PFSK-1 (cell line): ENCODE measurements at regions not wholly inside any gene's neighbourhood (a gene's known extent, or its start where the extent isn't known, plus 50 kb on each side); places are given as distances from the start of the nearest gene placed in this dataset.

Experiments
- FOXP2 ChIP-seq: optimal IDR thresholded peaks from 2 replicates; pipeline ENCODE3; 2011; ENCODE audit warnings: borderline replicate concordance, control low read depth, inconsistent platforms; ENCODE audit not compliant: insufficient read depth; ENCODE audit errors: extremely low read length, extremely low read depth
- POLR2AphosphoS5 ChIP-seq: IDR thresholded peaks from 2 replicates; pipeline ENCODE4 v1.6.1; 2012; ENCODE audit warnings: low read depth, mild to moderate bottlenecking, control low read depth, low read length, moderate library complexity
- REST ChIP-seq, 2 experiments: IDR thresholded peaks; 2 replicates each; pipeline versions ENCODE4 v1.6.1 to v1.8.0; 2011 to 2012; ENCODE audit warnings: low read depth in 2 of 2, low read length in 2 of 2, control low read depth in 1 of 2, inconsistent platforms in 1 of 2, mild to moderate bottlenecking in 1 of 2, moderate library complexity in 1 of 2; ENCODE audit not compliant: insufficient read depth in 1 of 2
- SIN3A ChIP-seq: IDR thresholded peaks from 2 replicates; pipeline ENCODE4 v1.6.1; 2012; ENCODE audit warnings: mild to moderate bottlenecking, low read length, moderate library complexity, borderline replicate concordance; ENCODE audit not compliant: insufficient read depth
- TAF1 ChIP-seq: IDR thresholded peaks from 2 replicates; pipeline ENCODE4 v1.6.1; 2012; ENCODE audit warnings: low read length, control low read depth, borderline replicate concordance; ENCODE audit not compliant: insufficient read depth

DNA sequence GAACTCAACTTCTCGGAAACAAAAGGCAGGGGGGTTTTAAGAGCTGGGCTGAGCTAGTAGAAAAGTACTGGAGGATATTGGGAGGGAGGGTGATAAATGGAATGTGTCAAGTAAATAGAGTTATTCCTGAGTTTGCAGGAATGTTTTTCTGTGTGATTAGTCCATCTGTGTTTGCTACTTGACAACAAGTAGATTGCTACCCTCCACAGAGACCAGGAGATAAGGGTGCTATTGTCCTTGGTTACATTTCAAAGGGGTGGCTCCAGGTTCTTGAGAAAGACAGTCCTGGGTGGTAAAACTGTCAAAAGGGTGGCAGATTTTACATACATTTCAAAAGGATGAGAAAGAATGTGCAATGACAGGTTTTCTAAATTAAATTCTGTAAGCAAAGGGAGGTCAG is 181.2 kb upstream of the PPP3CA start:
- TF ChIP-seq FOXP2 (no peak), SIN3A (no peak), POLR2AphosphoS5 (no peak), TAF1 (no peak), REST (IDR thresholded peaks at IDR 0.05; ENCODE audit: insufficient read depth in 1 of 2, low read depth in 2 of 2, low read length in 2 of 2) (no peak)

- TF ChIP-seq SIN3A (no peak), REST (IDR thresholded peaks at IDR 0.05; ENCODE audit: insufficient read depth in 1 of 2, low read depth in 2 of 2, low read length in 2 of 2) (no peak), FOXP2 (no peak), TAF1 (no peak), POLR2AphosphoS5 (no peak)
Measured at GRCh38 chr4:101527188-101527587, 179.9 kb upstream of the PPP3CA start.

DNA sequence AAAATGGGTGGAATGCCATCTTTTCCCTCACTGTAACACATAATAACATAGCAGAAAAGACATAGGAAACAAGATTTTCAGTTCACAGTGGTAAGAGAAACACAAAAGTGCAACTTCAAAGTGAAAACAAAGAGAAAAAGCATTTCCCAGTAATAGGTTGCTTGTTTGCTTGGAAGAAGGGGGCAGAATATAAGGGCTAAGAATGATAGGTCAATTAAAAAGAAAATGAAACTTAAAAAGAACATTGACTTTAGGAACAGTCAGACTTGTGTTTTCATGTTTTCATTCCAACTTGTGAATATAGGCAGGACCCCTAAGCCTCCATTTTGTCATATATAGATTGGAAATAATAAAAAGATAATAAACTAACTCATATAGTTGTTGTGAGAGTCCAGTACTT is 168.2 kb upstream of the PPP3CA start:
- TF ChIP-seq POLR2AphosphoS5: no peak
- TF ChIP-seq FOXP2: no peak
- no peak for TF ChIP-seq TAF1
- no peak for TF ChIP-seq SIN3A
- no peak for TF ChIP-seq REST (IDR thresholded peaks at IDR 0.05; ENCODE audit: insufficient read depth in 1 of 2, low read depth in 2 of 2, low read length in 2 of 2)

GRCh38 chr4:101515099-101515498 is 167.8 kb upstream of the PPP3CA start:
- TF ChIP-seq FOXP2 (no peak), SIN3A (no peak), REST (IDR thresholded peaks at IDR 0.05; ENCODE audit: insufficient read depth in 1 of 2, low read depth in 2 of 2, low read length in 2 of 2) (no peak), POLR2AphosphoS5 (no peak), TAF1 (no peak)

GRCh38 chr4:101512416-101512815 is 165.1 kb upstream of the PPP3CA start:
- TF ChIP-seq SIN3A (no peak), TAF1 (no peak), POLR2AphosphoS5 (no peak), REST (IDR thresholded peaks at IDR 0.05; ENCODE audit: insufficient read depth in 1 of 2, low read depth in 2 of 2, low read length in 2 of 2) (no peak), FOXP2 (no peak)
